Sigmoid colon (tissue), 6 donors: ENCODE measurements at regions not wholly inside any gene's neighbourhood (a gene's known extent, or its start where the extent isn't known, plus 50 kb on each side); places are given as distances from the start of the nearest gene placed in this dataset.
A peak's percentile ranks its signal among the peaks of the same experiment; 100 is the strongest.

Experiments used
- DNase-seq: peaks from one replicate; pipeline ENCODE4 v3.0.0-alpha.2; 2019
- H3K27ac ChIP-seq, 4 donors: fragments of 200-600 bp; sonication (generic); one replicate each; pipeline ENCODE4 v1.5.1; 2016 to 2019; ENCODE audit warnings: mild to moderate bottlenecking in 1 of 4
- H3K27me3 ChIP-seq, 3 donors: fragments of 200-600 bp; sonication (generic); one replicate each; pipeline ENCODE4 v1.5.1; 2019; ENCODE audit warnings: mild to moderate bottlenecking in 1 of 3
- H3K36me3 ChIP-seq, 4 donors: fragments of 200-600 bp; sonication (generic); one replicate each; pipeline ENCODE4 v1.5.1; 2016 to 2019
- H3K4me1 ChIP-seq, 4 donors: fragments of 200-600 bp; sonication (generic); one replicate each; pipeline ENCODE4 v1.5.1; 2017 to 2019
- H3K4me3 ChIP-seq, 4 donors: fragments of 200-600 bp; sonication (generic); one replicate each; pipeline ENCODE4 v1.5.1; 2017 to 2019; ENCODE audit warnings: mild to moderate bottlenecking in 2 of 4, moderate library complexity in 1 of 4
- H3K9me3 ChIP-seq, 4 donors: fragments of 200-600 bp in 3 of 4; sonication (generic) in 3 of 4; one replicate each; pipeline versions ENCODE4 v1.5.1 to v1.6.1; 2013 to 2019
- EP300 ChIP-seq, 4 donors: sonication (generic); formaldehyde crosslinking; IDR thresholded peaks; one replicate each; pipeline ENCODE4 v1.6.1; 2017; ENCODE audit warnings: antibody characterized with exemption in 4 of 4
- POLR2A ChIP-seq, 2 donors: fragments of 450-650 bp; IDR thresholded peaks; one replicate each; pipeline ENCODE4 v1.6.1; 2016; ENCODE audit warnings: antibody characterized with exemption in 2 of 2, mild to moderate bottlenecking in 2 of 2, moderate library complexity in 2 of 2
- POLR2AphosphoS5 ChIP-seq, 4 donors: sonication (generic); formaldehyde crosslinking; IDR thresholded peaks; one replicate each; pipeline ENCODE4 v1.6.1; 2017; ENCODE audit warnings: antibody characterized with exemption in 4 of 4
- WGBS, 2 donors: extraction: QIAGEN DNeasy Blood & Tissue Kit; methylation state at CpG; one replicate each; pipeline ENCODE4 v1.1.7; 2013; 5-methylcytosine and 5-hydroxymethylcytosine counted together
- intact Hi-C: fragments of 100-400 bp; cut with DNase I; formaldehyde crosslinking; loops from one replicate; pipeline ENCODE4 v1.15.1; 2023
- TF ChIP-seq, protein P1 (sequence below), 4 experiments: fragments of 450-650 bp in 3 of 4; fragments of 200-600 bp in 1 of 4; IDR thresholded peaks; one replicate each; pipeline ENCODE4 v1.5.1; 2016 to 2019; ENCODE audit warnings: antibody characterized with exemption in 4 of 4, mild to moderate bottlenecking in 3 of 4, moderate library complexity in 2 of 4
- donor health status: healthy with polysubstance abuse.
- donor health status: healthy.

DNA sequence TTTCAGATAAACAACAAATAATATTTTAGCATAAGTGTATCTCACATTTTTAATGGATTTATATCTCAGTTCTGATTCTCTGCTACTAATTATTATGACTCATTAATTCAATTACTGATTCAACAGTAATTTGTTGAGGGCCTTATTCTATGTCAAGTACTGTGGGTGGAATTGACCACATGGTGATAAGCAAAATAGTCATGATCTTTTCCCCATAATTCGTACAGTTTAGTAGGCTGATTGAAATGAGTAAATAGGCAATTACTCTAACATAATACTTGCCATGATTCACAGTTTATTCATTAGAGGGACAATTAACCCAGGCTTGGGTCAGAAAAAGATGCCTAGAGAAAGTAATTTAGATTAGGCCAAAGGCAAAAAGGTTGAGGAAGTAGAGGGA, 60.9 kb upstream of the SLC4A7 start:
- TF ChIP-seq POLR2A (IDR thresholded peaks at IDR 0.05) (no peak), EP300 (IDR thresholded peaks at IDR 0.05) (no peak), POLR2AphosphoS5 (IDR thresholded peaks at IDR 0.05) (no peak)
- TF ChIP-seq, protein P1, sequence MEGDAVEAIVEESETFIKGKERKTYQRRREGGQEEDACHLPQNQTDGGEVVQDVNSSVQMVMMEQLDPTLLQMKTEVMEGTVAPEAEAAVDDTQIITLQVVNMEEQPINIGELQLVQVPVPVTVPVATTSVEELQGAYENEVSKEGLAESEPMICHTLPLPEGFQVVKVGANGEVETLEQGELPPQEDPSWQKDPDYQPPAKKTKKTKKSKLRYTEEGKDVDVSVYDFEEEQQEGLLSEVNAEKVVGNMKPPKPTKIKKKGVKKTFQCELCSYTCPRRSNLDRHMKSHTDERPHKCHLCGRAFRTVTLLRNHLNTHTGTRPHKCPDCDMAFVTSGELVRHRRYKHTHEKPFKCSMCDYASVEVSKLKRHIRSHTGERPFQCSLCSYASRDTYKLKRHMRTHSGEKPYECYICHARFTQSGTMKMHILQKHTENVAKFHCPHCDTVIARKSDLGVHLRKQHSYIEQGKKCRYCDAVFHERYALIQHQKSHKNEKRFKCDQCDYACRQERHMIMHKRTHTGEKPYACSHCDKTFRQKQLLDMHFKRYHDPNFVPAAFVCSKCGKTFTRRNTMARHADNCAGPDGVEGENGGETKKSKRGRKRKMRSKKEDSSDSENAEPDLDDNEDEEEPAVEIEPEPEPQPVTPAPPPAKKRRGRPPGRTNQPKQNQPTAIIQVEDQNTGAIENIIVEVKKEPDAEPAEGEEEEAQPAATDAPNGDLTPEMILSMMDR (IDR thresholded peaks at IDR 0.05), result no peak
- Histone ChIP-seq H3K9me3 (no peaks in the 10 kb centered on the region), H3K27ac (peak overlapping the region in 1 of 4 donors; percentile 25), H3K36me3 (no peaks in the 10 kb centered on the region), H3K4me3 (no peak overlapping the region), H3K4me1 (no peaks in the 10 kb centered on the region), H3K27me3 (no peaks in the 10 kb centered on the region)
- 83 to 86% methylated on average over 1 of the region's 1 CpG for WGBS, 2 donors
- DNase-seq, result no peak
- intact Hi-C loops, result no loop called here

DNA sequence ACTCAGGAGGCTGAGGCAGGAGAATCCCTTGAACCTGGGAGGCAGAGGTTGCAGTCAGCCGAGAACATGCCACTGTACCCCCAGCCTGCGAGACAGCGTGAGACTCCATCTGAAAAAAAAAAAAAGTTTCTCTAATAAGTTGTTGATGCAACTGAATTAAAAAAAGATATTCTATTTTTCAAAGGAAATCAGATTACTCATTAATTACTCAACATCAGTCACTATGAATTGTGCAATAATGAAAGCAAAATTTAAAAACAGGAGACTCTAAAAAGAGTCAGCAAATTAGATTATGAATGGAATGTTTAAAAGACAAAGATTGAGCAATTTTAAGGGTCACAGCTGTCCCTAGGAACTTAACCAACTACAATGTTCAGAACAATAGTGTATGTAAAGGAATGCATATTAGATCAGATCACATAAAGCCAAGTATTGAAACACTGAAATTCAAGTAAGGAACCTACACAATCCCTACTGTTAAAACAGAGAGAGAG, 60.2 kb upstream of the SLC4A7 start:
- Histone ChIP-seq H3K36me3 (no peaks in the 10 kb centered on the region), H3K27ac (peak overlapping the region in 1 of 4 donors; percentile 25), H3K9me3 (no peaks in the 10 kb centered on the region), H3K27me3 (no peaks in the 10 kb centered on the region), H3K4me1 (no peaks in the 10 kb centered on the region), H3K4me3 (no peak overlapping the region)
- intact Hi-C loops, result no loop called here
- no peak for TF ChIP-seq EP300 (IDR thresholded peaks at IDR 0.05)
- TF ChIP-seq POLR2A (IDR thresholded peaks at IDR 0.05), result no peak
- peak in 2 of 4 donors; percentile 30 to 59 for TF ChIP-seq POLR2AphosphoS5 (IDR thresholded peaks at IDR 0.05)
- TF ChIP-seq, protein P1 (IDR thresholded peaks at IDR 0.05), result no peak
- 81 to 85% methylated on average over 3 of the region's 3 CpGs for WGBS, 2 donors
- DNase-seq, result no peak

DNA sequence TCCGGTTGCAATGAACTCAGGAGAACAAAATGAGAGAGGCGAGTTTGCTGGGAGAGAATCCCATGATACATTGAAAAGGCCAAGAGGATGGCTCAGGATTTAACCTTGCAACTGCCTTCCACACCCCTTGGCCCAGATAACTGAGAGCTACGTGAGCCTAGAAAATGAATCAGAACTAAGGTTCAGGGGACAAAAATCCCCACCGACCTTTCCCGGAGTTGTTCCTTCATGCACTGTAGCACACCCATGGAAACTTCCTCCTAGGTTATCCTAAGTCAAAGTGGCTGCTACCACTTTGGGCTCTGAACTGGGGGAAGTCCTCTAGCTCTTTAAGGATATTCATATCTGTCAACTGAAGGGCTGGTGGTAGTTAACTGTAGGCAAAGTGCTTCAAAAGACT, 58.3 kb upstream of the SLC4A7 start:
- Histone ChIP-seq H3K4me3 (no peak overlapping the region), H3K27ac (no peak overlapping the region), H3K36me3 (no peaks in the 10 kb centered on the region), H3K9me3 (no peaks in the 10 kb centered on the region), H3K27me3 (no peaks in the 10 kb centered on the region), H3K4me1 (no peaks in the 10 kb centered on the region)
- WGBS, 2 donors, result 87% methylated on average over 5 of the region's 5 CpGs
- intact Hi-C loops, result no loop called here
- TF ChIP-seq EP300 (IDR thresholded peaks at IDR 0.05) (no peak), POLR2AphosphoS5 (IDR thresholded peaks at IDR 0.05) (no peak)
- no peak for DNase-seq

DNA sequence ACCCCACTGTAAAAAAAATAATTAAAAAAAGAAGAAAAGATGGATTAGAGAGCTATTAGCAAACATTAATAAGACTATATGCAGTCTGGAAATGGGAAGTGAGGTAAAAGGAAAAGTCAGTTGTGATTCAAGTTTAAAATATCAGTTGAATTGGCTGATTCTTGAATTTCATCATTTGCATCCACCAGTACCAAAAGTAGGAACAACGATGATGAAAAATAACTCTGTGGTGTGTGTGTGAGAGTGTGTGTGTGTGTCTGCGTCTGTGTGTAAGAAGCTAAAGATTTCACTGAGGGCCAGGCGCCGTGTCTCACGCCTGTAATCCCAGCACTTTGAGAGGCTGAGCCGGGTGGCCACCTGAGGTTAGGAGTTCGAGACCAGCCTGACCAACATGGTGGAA, 56.0 kb upstream of the SLC4A7 start:
- intact Hi-C loops, result no loop called here
- peaks cover 0 to 20% (median 9%) of the 10 kb centered on the region in 4 donors for H3K4me1 ChIP-seq
- WGBS, 2 donors, result 92 to 95% methylated on average over 7 of the region's 7 CpGs
- H3K27ac ChIP-seq, result no peak overlapping the region
- no peak for TF ChIP-seq EP300 (IDR thresholded peaks at IDR 0.05)
- no peak for TF ChIP-seq POLR2A (IDR thresholded peaks at IDR 0.05)
- TF ChIP-seq, protein P1 (IDR thresholded peaks at IDR 0.05), result no peak
- TF ChIP-seq POLR2AphosphoS5 (IDR thresholded peaks at IDR 0.05), result no peak
- no peak for DNase-seq
- H3K36me3 ChIP-seq, result no peaks in the 10 kb centered on the region
- H3K4me3 ChIP-seq, result no peak overlapping the region
- no peaks in the 10 kb centered on the region for H3K27me3 ChIP-seq
- no peaks in the 10 kb centered on the region for H3K9me3 ChIP-seq

DNA sequence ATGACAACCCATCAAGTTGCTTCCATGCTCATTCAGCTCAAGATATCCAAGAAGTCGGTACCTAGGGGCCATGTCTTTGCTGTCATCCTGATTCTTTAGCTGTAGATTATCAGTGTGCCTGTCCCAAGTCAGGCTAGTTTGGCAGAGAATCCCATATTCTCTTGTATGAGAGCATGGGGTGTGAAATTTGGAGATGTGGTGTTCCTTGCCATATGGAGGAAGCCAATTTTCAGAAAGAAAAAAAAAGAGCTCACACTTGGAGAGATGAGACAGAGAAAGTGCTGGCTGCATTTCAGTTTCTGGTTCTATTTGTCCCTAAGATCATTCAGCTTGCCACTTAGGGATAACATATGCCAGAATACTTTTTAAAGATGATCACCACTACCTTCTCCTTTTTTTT, 52.3 kb upstream of the SLC4A7 start:
- H3K27ac ChIP-seq, result peak overlapping the region; percentile 2 to 83 (median 76)
- no peak for DNase-seq
- H3K36me3 ChIP-seq, result no peaks in the 10 kb centered on the region
- H3K4me3 ChIP-seq, result no peak overlapping the region
- peaks cover 0 to 43% (median 33%) of the 10 kb centered on the region in 4 donors for H3K4me1 ChIP-seq
- H3K9me3 ChIP-seq, result no peaks in the 10 kb centered on the region
- H3K27me3 ChIP-seq, result no peaks in the 10 kb centered on the region
- intact Hi-C loops, result no loop called here
- TF ChIP-seq, protein P1 (IDR thresholded peaks at IDR 0.05), result no peak
- no peak for TF ChIP-seq POLR2A (IDR thresholded peaks at IDR 0.05)
- no peak for TF ChIP-seq EP300 (IDR thresholded peaks at IDR 0.05)
- TF ChIP-seq POLR2AphosphoS5 (IDR thresholded peaks at IDR 0.05), result no peak
- WGBS, 2 donors, result 92 to 97% methylated on average over 1 of the region's 1 CpG
